ENCODE measurements at regions not wholly inside any gene's neighbourhood (a gene's known extent, or its start where the extent isn't known, plus 50 kb on each side); places are given as distances from the start of the nearest gene placed in this dataset.

DNA sequence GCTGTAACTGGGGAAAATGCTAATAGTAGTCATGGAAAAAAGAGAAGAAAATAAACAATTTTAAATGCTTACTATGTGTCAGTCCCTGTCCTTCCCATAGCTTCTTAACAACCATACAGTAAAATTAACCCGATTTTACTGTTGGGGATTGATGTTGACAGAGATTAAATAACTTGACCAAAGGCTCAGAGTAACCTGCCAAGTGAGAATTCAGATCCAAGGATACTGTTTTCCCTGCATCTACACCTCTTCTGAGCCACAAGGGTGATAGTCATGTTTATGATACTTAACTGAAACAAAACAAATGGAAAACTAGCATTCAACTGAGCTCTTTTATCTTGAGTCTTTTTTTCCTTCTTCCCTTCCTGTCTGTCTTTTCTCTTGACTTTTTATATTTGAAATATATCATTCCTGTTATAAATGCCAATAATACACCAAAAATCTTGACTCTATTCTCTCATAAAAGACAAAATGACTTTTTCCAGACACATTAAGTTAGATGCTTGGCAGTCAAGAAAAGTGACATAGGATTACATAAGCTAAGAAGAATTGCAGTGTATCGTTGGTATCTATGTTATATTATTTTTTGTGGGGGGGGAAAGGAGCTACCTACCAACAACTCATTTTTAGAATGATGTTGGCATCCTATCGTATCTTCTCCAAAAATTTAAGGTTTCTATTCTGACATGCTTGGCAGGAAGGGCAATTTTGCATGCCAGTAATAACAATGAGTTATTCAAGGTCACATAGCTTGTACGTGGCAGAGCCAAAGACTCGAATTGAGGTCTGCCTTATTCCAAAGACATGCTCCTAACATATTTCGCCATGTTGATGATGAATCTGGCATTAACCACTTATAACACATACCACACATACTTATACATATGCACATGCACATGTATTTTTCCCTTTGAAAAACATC lies 306.6 kb upstream of the KCNH8 start:
- H3K36me3 ChIP-seq, result no peaks in the 10 kb centered on the region
- H3K4me3 ChIP-seq, result no peak overlapping the region
- WGBS, 3 donors, result 23 to 28% (median 24%) methylated on average over 6 of the region's 6 CpGs
- TF ChIP-seq POLR2A (IDR thresholded peaks at IDR 0.05) (no peak), CTCF (IDR thresholded peaks at IDR 0.05) (no peak), EP300 (IDR thresholded peaks at IDR 0.05) (no peak)
- no peaks in the 10 kb centered on the region for H3K27me3 ChIP-seq
- H3K9me3 ChIP-seq, result no peaks in the 10 kb centered on the region
- peaks cover 3% of the 10 kb centered on the region for H3K4me1 ChIP-seq (ENCODE audit: insufficient read depth)
- intact Hi-C loops (cut with DNase I), result no loop called here
- no peak overlapping the region for H3K27ac ChIP-seq
- no peak for DNase-seq

- Histone ChIP-seq H3K4me3 (no peak overlapping the region), H3K27me3 (no peaks in the 10 kb centered on the region), H3K36me3 (no peaks in the 10 kb centered on the region), H3K4me1 (ENCODE audit: insufficient read depth) (peaks cover 3% of the 10 kb centered on the region), H3K27ac (no peak overlapping the region), H3K9me3 (no peaks in the 10 kb centered on the region)
- no peak for DNase-seq
- 84 to 89% (median 88%) methylated on average over 3 of the region's 3 CpGs for WGBS, 3 donors
- TF ChIP-seq CTCF (IDR thresholded peaks at IDR 0.05), result no peak
- TF ChIP-seq EP300 (IDR thresholded peaks at IDR 0.05), result no peak
- TF ChIP-seq POLR2A (IDR thresholded peaks at IDR 0.05), result no peak
- intact Hi-C loops (cut with DNase I), result no loop called here
Measured at GRCh38 chr3:18840535-18841137, 307.7 kb upstream of the KCNH8 start.

DNA sequence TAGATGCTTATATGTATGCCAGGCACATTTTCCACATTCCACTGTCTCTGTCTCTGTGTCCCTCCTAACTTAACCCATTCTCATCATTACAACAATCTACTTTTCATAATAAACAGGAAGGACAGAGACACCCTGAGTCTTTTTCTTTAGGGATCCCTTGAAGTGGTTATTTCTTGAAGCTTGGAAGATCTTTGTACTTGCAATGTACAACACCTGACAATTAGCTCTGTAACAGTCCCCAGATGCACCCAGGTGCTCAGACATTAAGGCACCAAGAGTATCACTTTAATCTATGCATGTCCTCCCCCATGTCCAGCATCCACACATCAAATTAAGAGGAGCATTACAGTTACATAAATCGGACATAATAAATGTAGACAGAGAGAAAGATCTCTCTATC lies 309.6 kb upstream of the KCNH8 start:
- Histone ChIP-seq H3K4me3 (no peak overlapping the region), H3K36me3 (no peaks in the 10 kb centered on the region), H3K9me3 (no peaks in the 10 kb centered on the region), H3K27ac (no peak overlapping the region), H3K27me3 (no peaks in the 10 kb centered on the region), H3K4me1 (ENCODE audit: insufficient read depth) (peaks cover 3% of the 10 kb centered on the region)
- 93 to 96% (median 96%) methylated on average over 1 of the region's 1 CpG for WGBS, 3 donors
- DNase-seq, result no peak
- no peak for TF ChIP-seq EP300 (IDR thresholded peaks at IDR 0.05)
- TF ChIP-seq CTCF (IDR thresholded peaks at IDR 0.05), result no peak
- intact Hi-C loops (cut with DNase I), result no loop called here

DNA sequence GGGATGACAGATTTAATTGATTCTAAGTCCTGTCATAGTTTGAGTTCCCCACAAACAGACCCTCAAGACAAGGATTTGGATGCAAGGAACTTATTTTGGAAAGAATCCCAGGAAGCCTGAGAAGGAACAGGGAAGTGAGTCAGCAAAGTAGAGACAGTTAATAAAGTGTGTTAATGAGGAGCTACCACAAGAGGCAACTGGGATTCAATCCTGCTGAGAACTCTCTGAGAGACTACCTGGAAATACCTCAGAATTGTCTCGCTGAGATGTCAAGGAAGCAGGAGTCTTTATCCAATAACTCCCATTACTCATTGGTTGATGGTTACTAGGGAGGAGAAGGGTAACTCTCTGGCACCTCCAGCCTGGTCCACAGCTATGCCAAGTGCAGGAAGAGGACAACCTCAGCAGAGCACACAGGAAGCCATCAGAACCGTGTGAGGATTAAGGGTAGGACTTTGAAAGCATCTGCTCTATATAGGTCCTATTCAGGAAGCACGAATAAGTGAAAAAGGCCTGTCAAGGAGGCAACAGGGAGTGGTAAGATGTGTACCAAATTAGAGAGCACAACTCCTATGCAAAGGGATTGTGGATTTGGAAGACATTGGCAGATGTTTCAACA lies 311.1 kb upstream of the KCNH8 start:
- H3K36me3 ChIP-seq, result no peaks in the 10 kb centered on the region
- TF ChIP-seq EP300 (IDR thresholded peaks at IDR 0.05), result no peak
- no peak for TF ChIP-seq CTCF (IDR thresholded peaks at IDR 0.05)
- TF ChIP-seq POLR2A (IDR thresholded peaks at IDR 0.05), result no peak
- no peaks in the 10 kb centered on the region for H3K27me3 ChIP-seq
- no peaks in the 10 kb centered on the region for H3K9me3 ChIP-seq
- H3K4me1 ChIP-seq (ENCODE audit: insufficient read depth), result peaks cover 3% of the 10 kb centered on the region
- intact Hi-C loops (cut with DNase I), result no loop called here
- H3K4me3 ChIP-seq, result no peak overlapping the region
- no peak overlapping the region for H3K27ac ChIP-seq
- DNase-seq, result no peak
- WGBS, 3 donors, result 64 to 72% (median 64%) methylated on average over 3 of the region's 3 CpGs

Data from ovary (tissue), 7 donors.